Esophagus squamous epithelium (tissue), 4 donors: ENCODE measurements at regions not wholly inside any gene's neighbourhood (a gene's known extent, or its start where the extent isn't known, plus 50 kb on each side); places are given as distances from the start of the nearest gene placed in this dataset.

Source experiments
- POLR2A ChIP-seq, 4 donors: fragments of 450-650 bp; IDR thresholded peaks; one replicate each; pipeline ENCODE4 v1.6.1; 2017; ENCODE audit warnings: antibody characterized with exemption in 4 of 4, mild to moderate bottlenecking in 4 of 4, moderate library complexity in 3 of 4
- TF ChIP-seq, protein P1 (sequence below), 6 experiments: fragments of 450-650 bp in 4 of 6; fragments of 200-600 bp in 2 of 6; sonication (generic) in 2 of 6; IDR thresholded peaks; one replicate each; pipeline ENCODE4 v1.5.1; 2016 to 2019; ENCODE audit warnings: antibody characterized with exemption in 6 of 6, mild to moderate bottlenecking in 4 of 6, moderate library complexity in 4 of 6

DNA sequence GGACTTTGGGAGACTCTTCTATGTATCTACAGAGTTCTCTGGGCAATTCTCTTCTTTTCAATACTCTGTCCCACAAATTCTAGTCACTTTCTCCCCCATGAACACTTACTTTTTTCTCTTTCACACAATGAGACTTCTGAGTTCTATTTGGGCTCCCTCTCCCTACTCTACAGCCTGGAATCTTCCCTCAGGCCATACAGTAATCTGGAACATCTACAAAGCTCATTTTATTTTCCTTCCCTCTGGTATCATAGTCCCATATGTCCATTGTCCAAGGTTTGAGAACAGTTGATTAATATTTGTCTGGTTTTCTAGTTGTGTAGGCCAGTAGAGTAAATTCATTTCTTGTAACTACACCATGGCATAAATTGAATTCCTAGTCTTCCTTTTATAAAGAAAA is 544.6 kb upstream of the RAG2 start:
- TF ChIP-seq, protein P1, sequence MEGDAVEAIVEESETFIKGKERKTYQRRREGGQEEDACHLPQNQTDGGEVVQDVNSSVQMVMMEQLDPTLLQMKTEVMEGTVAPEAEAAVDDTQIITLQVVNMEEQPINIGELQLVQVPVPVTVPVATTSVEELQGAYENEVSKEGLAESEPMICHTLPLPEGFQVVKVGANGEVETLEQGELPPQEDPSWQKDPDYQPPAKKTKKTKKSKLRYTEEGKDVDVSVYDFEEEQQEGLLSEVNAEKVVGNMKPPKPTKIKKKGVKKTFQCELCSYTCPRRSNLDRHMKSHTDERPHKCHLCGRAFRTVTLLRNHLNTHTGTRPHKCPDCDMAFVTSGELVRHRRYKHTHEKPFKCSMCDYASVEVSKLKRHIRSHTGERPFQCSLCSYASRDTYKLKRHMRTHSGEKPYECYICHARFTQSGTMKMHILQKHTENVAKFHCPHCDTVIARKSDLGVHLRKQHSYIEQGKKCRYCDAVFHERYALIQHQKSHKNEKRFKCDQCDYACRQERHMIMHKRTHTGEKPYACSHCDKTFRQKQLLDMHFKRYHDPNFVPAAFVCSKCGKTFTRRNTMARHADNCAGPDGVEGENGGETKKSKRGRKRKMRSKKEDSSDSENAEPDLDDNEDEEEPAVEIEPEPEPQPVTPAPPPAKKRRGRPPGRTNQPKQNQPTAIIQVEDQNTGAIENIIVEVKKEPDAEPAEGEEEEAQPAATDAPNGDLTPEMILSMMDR (IDR thresholded peaks at IDR 0.05): no peak
- TF ChIP-seq POLR2A (IDR thresholded peaks at IDR 0.05): no peak
